RKO (cell line): ENCODE measurements at regions not wholly inside any gene's neighbourhood (a gene's known extent, or its start where the extent isn't known, plus 50 kb on each side); places are given as distances from the start of the nearest gene placed in this dataset.

Experiments used
- DNase-seq: peaks from one replicate; pipeline ENCODE4 v3.0.0-alpha.2; 2016; ENCODE audit warnings: low spot score

- DNase-seq = no peak
These were observed 654.9 kb downstream of the ADCYAP1 start for GRCh38 chr18:1559563-1559962.

DNA sequence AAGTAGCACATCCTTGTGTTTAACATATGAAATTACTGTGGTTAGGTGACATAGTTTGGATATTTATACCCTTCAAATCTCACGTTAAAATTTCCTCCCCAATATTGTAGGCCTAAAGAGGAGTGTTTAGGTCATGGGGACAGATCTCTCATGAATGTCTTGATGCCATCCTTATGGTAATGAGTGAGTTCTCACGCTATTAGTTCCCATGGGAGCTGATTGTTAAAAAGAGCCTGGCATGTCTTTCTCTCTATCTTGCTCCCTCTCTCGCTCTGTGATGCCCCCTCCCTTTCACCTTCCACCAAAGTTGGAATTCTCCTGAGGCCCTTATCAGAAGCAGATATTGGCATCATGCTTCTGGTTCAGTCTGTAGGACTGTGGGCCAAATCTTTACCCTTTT, 660.1 kb downstream of the ADCYAP1 start:
- no peak for DNase-seq

GRCh38 chr18:1571206-1571605, 666.5 kb downstream of the ADCYAP1 start:
- DNase-seq = no peak

GRCh38 chr18:1573732-1574131, 669.1 kb downstream of the ADCYAP1 start:
- no peak for DNase-seq

DNA sequence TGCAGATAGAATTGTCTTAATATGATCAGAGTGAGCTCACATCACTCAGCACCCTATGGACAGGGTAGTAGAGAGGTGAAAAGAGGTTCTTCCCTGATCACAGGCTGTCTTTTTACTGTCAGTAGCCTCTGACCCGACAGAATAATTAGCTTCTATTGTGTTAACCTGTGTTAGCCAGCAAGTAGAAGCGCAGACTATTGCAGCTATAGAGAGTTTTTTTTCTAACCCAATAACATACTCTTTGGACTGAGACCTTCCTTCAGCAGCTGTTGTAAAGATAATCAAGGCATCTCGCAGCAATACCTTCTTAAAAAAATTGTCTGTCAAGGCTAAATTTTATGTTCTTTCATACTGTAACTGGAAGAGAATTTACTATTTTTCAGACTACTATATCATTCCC, 670.4 kb downstream of the ADCYAP1 start:
- DNase-seq = no peak

DNA sequence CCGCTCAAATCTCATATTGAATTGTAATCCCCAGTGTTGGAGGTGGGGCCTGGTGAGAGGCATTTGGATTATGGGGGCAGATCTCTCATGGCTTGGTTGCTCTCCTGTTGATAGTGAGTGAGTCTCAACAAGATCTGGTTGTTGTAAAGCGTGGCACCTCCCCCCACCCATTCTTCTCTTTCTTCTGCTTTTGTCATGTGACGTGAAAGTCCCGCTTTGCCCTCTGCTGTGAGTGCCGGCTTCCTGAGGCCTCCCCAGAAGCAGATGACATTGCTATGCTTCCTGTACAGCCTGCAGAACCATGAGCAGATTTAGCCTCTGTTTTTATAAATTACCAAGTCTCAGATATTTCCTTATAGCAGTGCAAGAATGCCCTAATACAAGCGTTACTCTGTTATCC, 673.8 kb downstream of the ADCYAP1 start:
- no peak for DNase-seq

DNA sequence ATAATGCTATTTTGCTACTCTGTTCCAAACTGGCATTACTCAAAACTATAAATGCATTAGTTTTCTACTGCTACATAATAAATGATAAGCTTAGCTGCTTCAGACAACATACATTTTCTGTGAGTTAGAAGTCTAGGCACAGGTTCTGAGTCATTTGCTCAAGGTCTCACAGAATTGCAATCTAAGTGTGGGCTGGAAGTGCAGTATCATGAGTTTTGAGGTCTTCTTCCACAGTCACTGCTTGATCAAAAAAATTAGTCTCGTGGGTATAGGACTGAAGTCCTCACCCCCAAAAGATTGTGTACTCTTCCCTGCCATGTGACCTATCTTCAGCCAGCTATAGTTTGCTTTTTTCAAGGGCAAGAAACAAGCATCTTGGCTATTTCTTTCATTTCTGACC, 676.9 kb downstream of the ADCYAP1 start:
- DNase-seq = no peak

DNA sequence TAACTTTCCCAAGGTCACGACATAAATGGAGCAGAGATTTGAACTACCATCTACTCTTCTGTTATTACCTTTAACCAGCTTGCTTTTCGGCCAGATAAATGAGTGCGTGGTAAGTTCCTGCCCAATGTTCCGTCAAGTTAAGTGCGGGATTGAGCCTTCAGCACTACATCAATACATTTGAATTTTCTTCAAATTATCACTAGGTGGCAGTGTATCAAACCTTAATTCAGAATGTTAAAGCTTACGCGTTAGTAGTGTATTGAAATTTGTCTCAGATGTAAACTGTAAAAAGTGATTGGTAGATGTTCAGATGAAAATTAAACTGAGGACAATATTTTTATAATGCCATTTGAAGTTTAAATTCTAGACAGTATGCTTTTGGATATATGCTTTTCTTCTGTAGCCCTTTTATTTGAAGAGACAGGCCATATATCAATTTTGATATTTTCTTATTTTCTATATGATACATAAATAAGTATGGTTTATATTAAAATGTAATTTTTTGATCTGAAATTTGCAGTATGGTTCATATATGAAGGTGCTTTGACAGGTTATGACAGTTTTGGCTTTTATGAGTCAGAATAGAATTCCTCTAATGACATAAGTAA, 681.3 kb downstream of the ADCYAP1 start:
- DNase-seq = peak; percentile 72

GRCh38 chr18:1593091-1593490, 688.4 kb downstream of the ADCYAP1 start:
- DNase-seq = no peak

GRCh38 chr18:1595195-1595594, 690.5 kb downstream of the ADCYAP1 start:
- DNase-seq = no peak

- no peak for DNase-seq
These were observed 694.5 kb downstream of the ADCYAP1 start for GRCh38 chr18:1599196-1599595.

- DNase-seq = no peak
These were observed 700.1 kb downstream of the ADCYAP1 start for GRCh38 chr18:1604751-1605150.

GRCh38 chr18:1618364-1618763, 713.7 kb downstream of the ADCYAP1 start:
- no peak for DNase-seq

GRCh38 chr18:1619507-1619906, 714.8 kb downstream of the ADCYAP1 start:
- DNase-seq = no peak

GRCh38 chr18:1624612-1625011, 719.9 kb downstream of the ADCYAP1 start:
- no peak for DNase-seq

DNA sequence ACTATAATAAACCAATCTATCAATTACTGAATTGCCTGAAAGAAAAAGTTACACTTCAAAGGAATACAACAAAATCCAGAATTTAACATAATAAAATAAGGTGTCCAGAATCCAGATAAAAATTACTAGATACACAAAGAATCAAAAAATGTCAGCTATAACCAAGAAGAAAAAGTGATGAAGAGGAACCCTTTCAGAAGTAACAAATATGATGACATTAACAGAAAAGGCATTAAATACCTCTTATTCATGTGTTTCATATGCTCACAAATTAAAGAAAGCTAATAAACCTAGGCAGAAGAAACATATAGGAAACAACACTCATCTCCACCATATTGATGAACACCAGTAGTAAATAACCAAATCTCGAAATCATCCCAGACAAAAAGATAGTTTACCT, 722.8 kb downstream of the ADCYAP1 start:
- no peak for DNase-seq

DNA sequence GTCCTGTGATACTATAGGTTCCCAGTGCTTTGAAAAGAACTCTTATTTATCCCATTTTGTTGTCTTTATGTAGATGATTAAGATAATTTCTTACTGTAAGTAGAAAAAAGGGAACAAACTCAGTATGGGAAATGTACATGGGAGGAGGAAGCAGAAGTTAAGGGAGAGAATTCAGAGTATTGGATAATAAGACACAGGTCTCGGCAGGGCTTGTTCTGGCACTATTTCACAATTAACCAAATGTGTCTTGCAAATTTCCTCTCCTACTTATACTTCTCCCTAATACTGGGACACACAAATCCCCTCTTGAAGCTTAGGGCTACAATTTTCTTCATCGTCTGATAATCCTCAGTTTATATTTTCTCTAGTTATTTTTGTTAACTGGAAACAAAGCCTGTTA, 744.0 kb downstream of the ADCYAP1 start:
- no peak for DNase-seq

- no peak for DNase-seq
These were observed 747.3 kb downstream of the ADCYAP1 start for GRCh38 chr18:1652018-1652417.

GRCh38 chr18:1653873-1654272, 749.2 kb downstream of the ADCYAP1 start:
- no peak for DNase-seq

DNA sequence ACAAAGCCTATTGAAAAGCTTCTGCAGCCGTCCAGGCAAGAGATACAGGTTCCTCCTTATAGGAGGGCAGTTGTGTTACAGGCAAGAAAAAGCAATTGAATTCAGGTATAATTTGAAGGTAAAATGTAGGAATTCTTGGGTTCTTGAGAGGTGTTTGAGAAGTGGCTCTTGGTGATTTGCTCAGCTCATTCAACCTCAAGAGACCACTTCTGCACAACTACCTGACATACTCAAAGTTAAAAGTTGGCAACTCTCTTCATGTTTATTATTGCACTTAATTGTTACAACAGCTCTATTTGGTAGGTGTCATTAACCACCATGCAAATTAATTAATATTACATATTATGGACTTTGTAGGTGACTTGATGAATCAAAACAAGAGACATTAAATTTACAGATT, 753.2 kb downstream of the ADCYAP1 start:
- DNase-seq = no peak

DNA sequence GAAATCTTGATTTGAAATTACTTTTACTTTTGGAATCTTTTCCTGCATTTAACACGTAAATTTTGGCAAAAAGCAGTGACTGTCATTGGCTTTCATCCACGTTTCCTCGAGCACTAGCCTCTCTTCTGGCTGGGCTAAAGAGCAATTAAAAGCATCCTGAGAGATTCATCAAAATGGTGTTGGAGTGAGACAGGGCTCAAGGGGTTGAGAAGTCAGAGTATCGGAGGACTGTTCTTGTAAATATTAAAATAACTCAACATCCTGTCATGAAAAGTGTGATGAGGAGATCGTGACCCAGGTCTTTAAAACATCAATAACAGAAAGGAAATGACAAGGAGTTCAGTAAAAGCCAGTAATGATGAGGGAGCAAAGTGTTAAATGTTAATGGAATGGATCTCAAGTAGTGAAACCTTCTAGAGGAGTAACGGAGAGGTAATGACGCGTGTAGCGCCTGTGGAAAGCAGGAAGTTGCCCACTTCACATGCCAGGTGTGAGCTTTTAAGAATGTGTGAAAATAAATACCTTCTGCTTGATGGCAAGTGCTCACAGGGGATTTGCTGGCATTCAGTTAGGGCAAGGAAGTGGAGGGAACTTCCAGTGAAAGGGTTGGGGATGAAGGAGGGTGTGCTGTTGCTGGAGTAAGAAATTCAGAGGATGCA, 754.4 kb downstream of the ADCYAP1 start:
- no peak for DNase-seq

GRCh38 chr18:1663879-1664705, 759.4 kb downstream of the ADCYAP1 start:
- DNase-seq = peak; percentile 31

DNA sequence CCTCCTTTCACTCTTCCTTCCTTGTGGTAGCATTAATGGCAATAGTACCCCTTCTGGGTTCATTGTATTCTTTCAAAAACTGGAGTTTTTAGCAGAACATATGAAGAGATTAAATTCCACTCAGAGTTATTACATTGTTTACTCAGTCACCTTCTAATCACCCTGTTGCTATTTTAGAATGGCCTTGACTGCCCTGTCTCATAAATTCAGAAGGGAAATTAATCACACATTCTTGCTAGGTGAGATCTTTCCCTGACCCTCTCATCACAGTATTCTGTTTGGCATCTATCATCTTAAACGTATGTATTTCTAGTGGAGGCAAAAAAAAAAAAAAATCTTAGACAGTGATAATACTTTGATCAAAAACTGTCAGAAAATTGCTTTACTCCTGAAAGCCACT, 760.4 kb downstream of the ADCYAP1 start:
- DNase-seq = no peak
